GM19023 (cell line): ENCODE measurements at regions not wholly inside any gene's neighbourhood (a gene's known extent, or its start where the extent isn't known, plus 50 kb on each side); places are given as distances from the start of the nearest gene placed in this dataset.
"Not testable (repeated sequence)": the region's sequence is repeated elsewhere in the genome, so short reads cannot be mapped to it uniquely, and the experiment has no call there.

Experiments
- ATAC-seq: cut with Tn5 transposase; IDR thresholded peaks from one replicate; pipeline ENCODE4 v1.9.1; 2021; ENCODE audit warnings: mild to moderate bottlenecking, moderate library complexity; ENCODE audit not compliant: unreplicated experiment

GRCh38 chr4:149983931-149984330, 94.3 kb upstream of the DCLK2 start:
- no peak for ATAC-seq

DNA sequence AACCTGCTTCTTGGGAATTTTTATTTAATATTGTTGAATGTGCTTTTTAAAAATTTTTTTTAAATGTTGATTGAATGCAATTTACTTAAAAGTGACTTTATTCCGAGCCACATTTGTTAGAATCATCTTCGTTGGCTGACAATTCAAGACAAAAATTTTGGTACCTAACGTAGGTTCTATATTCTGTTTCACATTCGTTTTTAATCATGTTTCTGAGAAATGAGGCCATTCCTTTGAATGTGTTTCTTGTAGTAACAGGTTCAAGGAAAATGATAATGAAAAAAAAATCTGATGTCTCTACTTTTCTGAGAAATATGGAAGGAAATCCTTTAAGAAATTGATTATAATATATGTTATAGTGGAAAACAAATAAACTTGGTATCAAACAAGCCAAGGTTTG, 92.3 kb upstream of the DCLK2 start:
- no peak for ATAC-seq

DNA sequence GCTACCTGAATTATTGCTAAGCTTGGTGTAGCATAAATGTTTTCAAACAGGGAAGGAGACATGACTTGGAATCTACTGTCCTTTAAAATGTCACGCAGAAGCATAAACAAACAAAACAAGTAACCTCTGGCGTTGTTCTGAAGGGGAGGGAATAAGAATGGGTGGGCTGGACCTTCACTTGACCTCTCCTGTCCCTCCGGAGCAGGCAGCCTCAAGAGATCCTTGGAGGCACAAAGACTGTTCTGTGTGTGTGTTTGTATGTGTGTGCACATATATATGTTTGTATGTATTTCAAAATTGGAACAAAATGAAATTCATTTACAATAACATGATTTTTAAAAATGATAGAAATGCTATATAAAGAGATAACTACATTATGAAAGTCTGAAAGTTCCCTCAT, 91.3 kb upstream of the DCLK2 start:
- no peak for ATAC-seq

DNA sequence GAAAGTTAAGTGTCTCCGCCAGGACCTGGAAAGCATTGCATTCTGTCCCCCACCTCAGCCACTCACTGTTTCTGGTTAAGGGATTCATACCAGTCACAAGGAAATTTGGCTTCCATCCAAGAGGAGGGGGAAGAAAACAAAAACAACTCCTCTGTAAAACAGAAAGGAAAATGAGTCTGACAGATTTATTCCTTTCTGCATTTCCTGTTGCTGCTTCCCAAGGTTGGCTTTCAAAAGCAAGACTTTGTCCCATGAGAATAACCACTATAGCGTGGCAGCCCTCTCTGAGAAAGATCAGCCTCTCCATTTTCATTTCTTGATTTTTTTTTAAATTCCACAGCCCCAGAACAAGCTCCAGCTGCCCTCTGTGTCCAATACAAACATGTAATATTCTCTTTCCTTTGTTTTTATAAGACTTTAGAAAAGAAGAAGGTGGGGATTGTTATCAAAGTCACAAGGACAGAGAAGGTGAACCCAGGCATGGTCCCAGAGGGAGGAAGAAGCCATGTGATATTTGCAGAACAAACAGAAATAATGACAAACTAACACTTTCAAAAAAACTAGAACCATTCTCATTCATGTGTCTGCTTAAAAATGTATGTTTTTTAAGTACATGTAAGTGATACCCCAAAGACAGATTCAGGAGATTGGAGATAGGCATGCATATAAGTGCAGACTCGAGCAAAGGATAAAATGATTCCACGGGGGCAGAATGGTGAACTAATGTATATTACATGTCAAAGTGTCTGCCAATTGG, 90.7 kb upstream of the DCLK2 start:
- no peak for ATAC-seq

DNA sequence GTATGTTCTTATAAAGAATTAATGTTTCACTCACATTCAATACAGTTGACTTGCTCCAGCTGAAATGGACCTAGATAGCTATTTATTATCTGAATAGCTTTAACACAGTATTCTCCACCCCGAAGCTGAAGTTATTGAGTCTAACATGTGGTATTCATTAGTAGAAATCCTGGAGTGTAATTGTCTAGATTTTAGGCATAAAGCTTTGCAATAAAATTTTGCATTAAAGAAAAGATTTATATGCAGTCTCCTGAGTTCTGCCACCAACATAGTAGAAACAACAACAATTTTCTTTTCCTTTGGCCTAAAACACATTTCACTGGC, 90.2 kb upstream of the DCLK2 start:
- no peak for ATAC-seq

GRCh38 chr4:149993030-149993429, 85.2 kb upstream of the DCLK2 start:
- ATAC-seq, result no peak

- ATAC-seq, result no peak
These were observed 83.0 kb upstream of the DCLK2 start for GRCh38 chr4:149995134-149995756.

DNA sequence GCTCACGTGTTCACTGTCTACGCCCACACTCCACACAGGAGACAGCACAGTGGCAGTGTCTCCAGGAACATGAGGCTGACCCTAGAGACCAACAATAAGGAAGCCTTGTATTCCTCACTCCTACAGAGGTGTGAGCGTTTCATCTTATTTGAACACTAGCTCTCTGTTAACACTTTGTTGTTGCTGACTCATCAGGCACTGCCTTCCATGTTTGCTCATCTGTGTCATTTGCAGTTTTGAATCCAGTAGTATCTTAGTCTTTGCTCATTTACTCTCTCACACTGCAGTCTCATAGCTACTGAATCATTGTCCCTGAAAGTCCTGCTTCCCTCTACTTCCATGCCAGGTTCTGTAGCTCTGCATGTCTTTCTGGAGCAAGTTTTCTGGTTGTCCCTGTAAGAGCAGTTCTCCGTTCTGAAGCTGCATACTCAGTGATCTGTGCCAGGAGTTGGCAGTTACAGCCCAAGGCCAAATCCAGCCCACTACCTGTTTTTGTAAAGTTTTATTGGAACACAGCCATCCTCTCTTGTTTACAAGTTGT, 80.3 kb upstream of the DCLK2 start:
- no peak for ATAC-seq

- ATAC-seq, result no peak
These were observed 78.7 kb upstream of the DCLK2 start for GRCh38 chr4:149999485-150000074.

DNA sequence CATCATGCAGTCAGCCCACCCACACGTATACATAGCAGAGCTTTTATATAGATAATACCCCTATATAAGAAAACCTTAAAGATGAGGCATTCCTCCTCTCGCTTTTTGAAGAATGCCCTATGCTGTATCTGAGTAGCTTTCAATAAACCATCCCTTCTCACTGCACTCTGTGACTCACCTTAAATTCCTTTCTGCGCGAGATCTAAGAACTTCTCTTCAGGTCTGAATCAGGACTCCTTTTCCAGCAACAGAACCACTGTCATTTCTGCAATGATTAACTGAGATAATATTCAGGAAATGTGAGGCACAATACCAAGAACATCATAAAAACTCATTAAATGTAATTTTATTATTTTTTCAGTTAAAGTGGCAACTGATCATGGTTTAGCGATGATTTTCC, 76.4 kb upstream of the DCLK2 start:
- ATAC-seq, result no peak

GRCh38 chr4:150002561-150002960, 75.7 kb upstream of the DCLK2 start:
- no peak for ATAC-seq

- no peak for ATAC-seq
These were observed 73.8 kb upstream of the DCLK2 start for GRCh38 chr4:150004481-150004880.

GRCh38 chr4:150005537-150005936, 72.7 kb upstream of the DCLK2 start:
- ATAC-seq, result no peak

DNA sequence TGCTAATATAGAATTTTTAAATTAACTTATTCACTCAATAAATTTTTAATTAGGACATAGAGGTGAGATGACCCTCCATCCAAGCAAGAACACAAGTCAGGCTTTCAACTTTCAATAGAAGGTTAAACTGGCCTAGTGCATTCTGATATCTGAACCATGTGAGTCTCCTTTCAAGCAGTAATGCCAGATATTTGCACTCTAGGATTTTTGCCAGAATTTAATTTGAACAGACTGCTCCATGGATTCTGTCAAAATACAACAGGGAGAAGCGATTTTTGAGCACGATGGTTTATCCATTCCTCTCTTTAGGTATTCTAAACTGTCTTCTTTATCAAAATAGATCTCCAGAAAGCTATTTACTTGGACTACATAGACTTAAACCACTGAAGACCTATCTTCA, 72.0 kb upstream of the DCLK2 start:
- ATAC-seq, result no peak

GRCh38 chr4:150007512-150007911, 70.7 kb upstream of the DCLK2 start:
- no peak for ATAC-seq

GRCh38 chr4:150008546-150008945, 69.7 kb upstream of the DCLK2 start:
- no peak for ATAC-seq

GRCh38 chr4:150009533-150009932, 68.7 kb upstream of the DCLK2 start:
- no peak for ATAC-seq

- no peak for ATAC-seq
These were observed 67.6 kb upstream of the DCLK2 start for GRCh38 chr4:150010525-150011126.

GRCh38 chr4:150012851-150013360, 65.3 kb upstream of the DCLK2 start:
- no peak for ATAC-seq

GRCh38 chr4:150015910-150016309, 62.3 kb upstream of the DCLK2 start:
- ATAC-seq, result not testable (repeated sequence)

- ATAC-seq, result not testable (repeated sequence)
These were observed 61.6 kb upstream of the DCLK2 start for GRCh38 chr4:150016621-150017020.

DNA sequence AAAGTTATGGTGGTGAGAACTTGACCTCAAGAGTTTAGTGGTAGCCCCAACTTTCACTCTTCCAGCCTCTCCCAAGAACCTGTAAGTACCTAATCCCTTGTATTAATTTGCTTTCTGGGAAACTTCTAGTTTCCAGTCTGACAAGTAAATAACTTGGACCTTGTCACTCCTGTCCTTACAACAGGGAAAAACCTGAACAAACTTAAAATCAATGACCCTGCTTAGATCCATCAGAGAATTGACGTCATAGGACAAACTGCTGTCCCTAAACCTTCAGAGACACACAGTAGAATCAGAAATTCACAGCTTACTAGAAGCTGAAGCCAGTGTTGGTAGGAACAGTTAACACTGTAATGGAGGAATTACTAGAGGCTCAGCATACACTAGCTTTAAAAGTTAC, 60.0 kb upstream of the DCLK2 start:
- no peak for ATAC-seq
